ENCODE measurements at regions not wholly inside any gene's neighbourhood (a gene's known extent, or its start where the extent isn't known, plus 50 kb on each side); places are given as distances from the start of the nearest gene placed in this dataset.

- no peak for TF ChIP-seq FOXM1 (IDR thresholded peaks at IDR 0.05; ENCODE audit: borderline replicate concordance, low read depth)
- TF ChIP-seq CEBPB (IDR thresholded peaks at IDR 0.05): no peak
- no peak for TF ChIP-seq EGR1 (IDR thresholded peaks at IDR 0.05)
- no peak for TF ChIP-seq TCF12 (IDR thresholded peaks at IDR 0.05; ENCODE audit: low read depth)
- TF ChIP-seq EP300 (IDR thresholded peaks at IDR 0.05; ENCODE audit: borderline replicate concordance): no peak
- no peak for TF ChIP-seq REST (IDR thresholded peaks at IDR 0.05; ENCODE audit: low read depth)
Observed at GRCh38 chr21:28247454-28248020, 745.1 kb downstream of the LTN1 start.

All from Ishikawa (cell line).